SK-N-SH treated with all-trans-retinoic acid at 6 μM for 48 hours (cell line): ENCODE measurements at regions not wholly inside any gene's neighbourhood (a gene's known extent, or its start where the extent isn't known, plus 50 kb on each side); places are given as distances from the start of the nearest gene placed in this dataset.

ENCODE experiments used
- ATAC-seq: fragments of 200-7000 bp; cut with Tn5 transposase; 3 replicates; pipeline ENCODE4 v1.9.1; 2020; ENCODE audit warnings: mild to moderate bottlenecking, moderate library complexity
- ARNTL ChIP-seq: fragments of 450-650 bp; formaldehyde crosslinking; IDR thresholded peaks from 2 replicates; pipeline ENCODE4 v1.5.0; 2020; ENCODE audit warnings: low read depth, mild to moderate bottlenecking, moderate library complexity, borderline replicate concordance
- BACH2 ChIP-seq: fragments of 250-450 bp; sonication (Bioruptor Pico); IDR thresholded peaks from 2 replicates; pipeline ENCODE4 v1.9.0; 2021; ENCODE audit warnings: mild to moderate bottlenecking, borderline replicate concordance
- CREB5 ChIP-seq: fragments of 250-450 bp; sonication (Bioruptor Pico); IDR thresholded peaks from 2 replicates; pipeline ENCODE4 v1.5.1; 2020; ENCODE audit warnings: low read depth, mild to moderate bottlenecking, moderate library complexity
- CSDC2 ChIP-seq: fragments of 250-450 bp; sonication (Bioruptor Pico); IDR thresholded peaks from 2 replicates; pipeline ENCODE4 v1.5.0; 2020; ENCODE audit warnings: mild to moderate bottlenecking, moderate library complexity
- CSRNP3 ChIP-seq: fragments of 250-450 bp; sonication (Bioruptor Pico); IDR thresholded peaks from 2 replicates; pipeline ENCODE4 v1.5.1; 2021; ENCODE audit warnings: mild to moderate bottlenecking, moderate library complexity
- ESRRG ChIP-seq: fragments of 250-450 bp; sonication (Bioruptor Pico); IDR thresholded peaks from 2 replicates; pipeline ENCODE4 v1.6.1; 2021; ENCODE audit warnings: mild to moderate bottlenecking
- GLIS3 ChIP-seq: fragments of 250-450 bp; sonication (Bioruptor Pico); IDR thresholded peaks from 2 replicates; pipeline ENCODE4 v1.5.0; 2020; ENCODE audit warnings: mild to moderate bottlenecking, moderate library complexity
- ISL1 ChIP-seq: fragments of 250-450 bp; sonication (Bioruptor Pico); IDR thresholded peaks from 2 replicates; pipeline ENCODE4 v2.1.2; 2022; ENCODE audit warnings: mild to moderate bottlenecking, moderate library complexity
- OSR1 ChIP-seq: fragments of 250-450 bp; sonication (Bioruptor Pico); IDR thresholded peaks from 2 replicates; pipeline ENCODE4 v1.8.0; 2022; ENCODE audit warnings: moderate library complexity, mild to moderate bottlenecking, inconsistent platforms
- PATZ1 ChIP-seq: fragments of 250-450 bp; sonication (Bioruptor Pico); IDR thresholded peaks from 2 replicates; pipeline ENCODE4 v1.8.0; 2020; ENCODE audit warnings: mild to moderate bottlenecking, moderate library complexity, borderline replicate concordance
- POU6F1 ChIP-seq: fragments of 250-450 bp; sonication (Bioruptor Pico); IDR thresholded peaks from 2 replicates; pipeline ENCODE4 v1.8.0; 2021; ENCODE audit warnings: low read depth, mild to moderate bottlenecking, moderate library complexity, borderline replicate concordance
- PPARA ChIP-seq: fragments of 250-450 bp; sonication (Bioruptor Pico); IDR thresholded peaks from 2 replicates; pipeline ENCODE4 v1.5.0; 2020; ENCODE audit warnings: mild to moderate bottlenecking, borderline replicate concordance
- SNAI2 ChIP-seq: fragments of 250-450 bp; sonication (Bioruptor Pico); IDR thresholded peaks from 2 replicates; pipeline ENCODE4 v1.5.0; 2020; ENCODE audit warnings: mild to moderate bottlenecking, moderate library complexity
- TCF4 ChIP-seq: fragments of 250-450 bp; sonication (Bioruptor Pico); IDR thresholded peaks from 2 replicates; pipeline ENCODE4 v1.8.0; 2021; ENCODE audit warnings: mild to moderate bottlenecking, moderate library complexity, borderline replicate concordance
- TOX ChIP-seq: fragments of 250-450 bp; sonication (Bioruptor Pico); IDR thresholded peaks from 2 replicates; pipeline ENCODE4 v1.8.0; 2021; ENCODE audit warnings: mild to moderate bottlenecking, moderate library complexity, borderline replicate concordance
- TSHZ2 ChIP-seq: fragments of 250-450 bp; sonication (Bioruptor Pico); IDR thresholded peaks from 2 replicates; pipeline ENCODE4 v1.5.0; 2020; ENCODE audit warnings: mild to moderate bottlenecking, moderate library complexity
- ZFP3 ChIP-seq: fragments of 250-450 bp; sonication (Bioruptor Pico); IDR thresholded peaks from 2 replicates; pipeline ENCODE4 v1.5.0; 2020; ENCODE audit warnings: mild to moderate bottlenecking, moderate library complexity
- ZFP30 ChIP-seq: fragments of 450-650 bp; formaldehyde crosslinking; IDR thresholded peaks from 2 replicates; pipeline ENCODE4 v1.5.0; 2022; ENCODE audit warnings: mild to moderate bottlenecking, moderate library complexity
- ZNF70 ChIP-seq: fragments of 450-650 bp; formaldehyde crosslinking; IDR thresholded peaks from 2 replicates; pipeline ENCODE4 v1.5.0; 2020; ENCODE audit warnings: mild to moderate bottlenecking, moderate library complexity
- ZNF8 ChIP-seq: fragments of 450-650 bp; formaldehyde crosslinking; IDR thresholded peaks from 2 replicates; pipeline ENCODE4 v1.5.0; 2020; ENCODE audit warnings: mild to moderate bottlenecking, moderate library complexity

GRCh38 chr11:32164836-32165235 is 74.0 kb downstream of the RCN1 start:
- TF ChIP-seq CSDC2 (CRISPR knock-in tag) (no peak), CSRNP3 (CRISPR knock-in tag) (no peak), TSHZ2 (CRISPR knock-in tag) (no peak), ZFP3 (CRISPR knock-in tag) (no peak), OSR1 (CRISPR knock-in tag) (no peak), ESRRG (CRISPR knock-in tag) (no peak), BACH2 (no peak), ARNTL (CRISPR knock-in tag) (no peak), TCF4 (CRISPR knock-in tag) (no peak), PATZ1 (CRISPR knock-in tag) (no peak), ZFP30 (CRISPR knock-in tag) (no peak), ISL1 (CRISPR knock-in tag) (no peak), SNAI2 (CRISPR knock-in tag) (no peak), PPARA (CRISPR knock-in tag) (no peak), POU6F1 (CRISPR knock-in tag) (no peak), TOX (no peak), ZNF8 (CRISPR knock-in tag) (no peak), ZNF70 (CRISPR knock-in tag) (no peak), GLIS3 (no peak), CREB5 (CRISPR knock-in tag) (no peak)
- no peak for ATAC-seq

GRCh38 chr11:32168924-32169323 is 78.0 kb downstream of the RCN1 start:
- no peak for TF ChIP-seq CSDC2 (CRISPR knock-in tag)
- TF ChIP-seq, all 23 proteins: peak for 0
- ATAC-seq: no peak

GRCh38 chr11:32171445-32171844 is 80.6 kb downstream of the RCN1 start:
- no peak for TF ChIP-seq PPARA (CRISPR knock-in tag)
- no peak for ATAC-seq
